ENCODE measurements at regions not wholly inside any gene's neighbourhood (a gene's known extent, or its start where the extent isn't known, plus 50 kb on each side); places are given as distances from the start of the nearest gene placed in this dataset.

DNA sequence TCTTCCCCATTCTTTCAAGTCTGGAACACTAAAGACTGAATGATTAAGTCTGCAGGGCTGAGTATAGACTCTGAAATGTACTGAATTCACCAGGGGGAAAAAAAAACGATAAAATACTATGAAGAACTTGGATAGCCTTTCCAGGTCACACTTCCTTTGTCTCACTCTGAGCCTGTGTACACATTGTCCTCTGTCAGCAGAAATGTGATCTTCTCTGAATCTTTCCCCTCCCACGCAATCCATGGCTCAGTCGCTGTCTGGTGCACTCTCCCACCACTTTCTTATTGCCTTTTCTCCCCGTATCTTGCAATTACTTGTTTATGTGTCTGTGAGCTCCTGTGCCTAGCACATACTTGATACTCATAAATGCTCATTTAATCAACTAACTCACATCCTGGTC, 212.6 kb upstream of the RSPO3 start:
- H3K4me3 ChIP-seq, result no peak overlapping the region
- no peaks in the 10 kb centered on the region for H3K27me3 ChIP-seq (ENCODE audit: low read depth)
- intact Hi-C loops (cut with micrococcal nuclease), result no loop called here
- H3K9me3 ChIP-seq (replicated peaks), result no peaks in the 10 kb centered on the region
- no peaks in the 10 kb centered on the region for H3K4me1 ChIP-seq
- H3K27ac ChIP-seq (replicated peaks), result no peak overlapping the region
- no peaks in the 10 kb centered on the region for H3K36me3 ChIP-seq
- TF ChIP-seq, protein P1, sequence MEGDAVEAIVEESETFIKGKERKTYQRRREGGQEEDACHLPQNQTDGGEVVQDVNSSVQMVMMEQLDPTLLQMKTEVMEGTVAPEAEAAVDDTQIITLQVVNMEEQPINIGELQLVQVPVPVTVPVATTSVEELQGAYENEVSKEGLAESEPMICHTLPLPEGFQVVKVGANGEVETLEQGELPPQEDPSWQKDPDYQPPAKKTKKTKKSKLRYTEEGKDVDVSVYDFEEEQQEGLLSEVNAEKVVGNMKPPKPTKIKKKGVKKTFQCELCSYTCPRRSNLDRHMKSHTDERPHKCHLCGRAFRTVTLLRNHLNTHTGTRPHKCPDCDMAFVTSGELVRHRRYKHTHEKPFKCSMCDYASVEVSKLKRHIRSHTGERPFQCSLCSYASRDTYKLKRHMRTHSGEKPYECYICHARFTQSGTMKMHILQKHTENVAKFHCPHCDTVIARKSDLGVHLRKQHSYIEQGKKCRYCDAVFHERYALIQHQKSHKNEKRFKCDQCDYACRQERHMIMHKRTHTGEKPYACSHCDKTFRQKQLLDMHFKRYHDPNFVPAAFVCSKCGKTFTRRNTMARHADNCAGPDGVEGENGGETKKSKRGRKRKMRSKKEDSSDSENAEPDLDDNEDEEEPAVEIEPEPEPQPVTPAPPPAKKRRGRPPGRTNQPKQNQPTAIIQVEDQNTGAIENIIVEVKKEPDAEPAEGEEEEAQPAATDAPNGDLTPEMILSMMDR (IDR thresholded peaks at IDR 0.05; ENCODE audit: borderline replicate concordance), result no peak
- DNase-seq, result no peak

- DNase-seq, result no peak
- TF ChIP-seq, protein P1 (IDR thresholded peaks at IDR 0.05; ENCODE audit: borderline replicate concordance), result no peak
- Histone ChIP-seq H3K4me3 (no peak overlapping the region), H3K27ac (replicated peaks) (no peak overlapping the region), H3K9me3 (replicated peaks) (no peaks in the 10 kb centered on the region), H3K27me3 (ENCODE audit: low read depth) (no peaks in the 10 kb centered on the region), H3K4me1 (no peaks in the 10 kb centered on the region), H3K36me3 (no peaks in the 10 kb centered on the region)
- intact Hi-C loops (cut with micrococcal nuclease), result no loop called here
Observed at GRCh38 chr6:126907312-126907711, 211.2 kb upstream of the RSPO3 start.

- Histone ChIP-seq H3K4me1 (no peaks in the 10 kb centered on the region), H3K9me3 (replicated peaks) (no peaks in the 10 kb centered on the region), H3K4me3 (no peak overlapping the region), H3K27ac (replicated peaks) (no peak overlapping the region), H3K27me3 (ENCODE audit: low read depth) (no peaks in the 10 kb centered on the region), H3K36me3 (no peaks in the 10 kb centered on the region)
- DNase-seq, result no peak
- intact Hi-C loops (cut with micrococcal nuclease), result no loop called here
- TF ChIP-seq, protein P1 (IDR thresholded peaks at IDR 0.05; ENCODE audit: borderline replicate concordance), result no peak
Observed at GRCh38 chr6:126907996-126908395, 210.5 kb upstream of the RSPO3 start.

DNA sequence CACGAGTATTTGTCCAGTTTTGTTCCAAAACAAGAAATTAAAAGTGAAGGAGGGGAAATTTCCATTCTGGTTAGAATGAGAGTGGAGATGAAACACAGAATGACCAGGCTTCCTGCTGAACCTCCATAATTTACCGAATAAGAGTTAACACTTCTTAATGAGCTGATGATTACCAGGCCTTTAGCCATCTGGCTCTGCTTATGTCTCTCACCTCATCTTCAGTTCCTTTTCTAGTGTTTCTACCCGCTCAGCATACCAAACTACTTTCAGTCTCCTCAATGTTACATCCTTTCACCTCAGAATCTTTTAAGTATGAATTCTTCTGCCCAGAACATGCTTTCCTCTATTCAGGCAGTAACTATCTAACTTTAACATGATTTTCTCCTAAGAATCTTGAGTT, 209.0 kb upstream of the RSPO3 start:
- H3K27me3 ChIP-seq (ENCODE audit: low read depth), result no peaks in the 10 kb centered on the region
- H3K9me3 ChIP-seq (replicated peaks), result no peaks in the 10 kb centered on the region
- H3K4me1 ChIP-seq, result no peaks in the 10 kb centered on the region
- H3K4me3 ChIP-seq, result no peak overlapping the region
- DNase-seq, result no peak
- no peaks in the 10 kb centered on the region for H3K36me3 ChIP-seq
- TF ChIP-seq, protein P1 (IDR thresholded peaks at IDR 0.05; ENCODE audit: borderline replicate concordance), result no peak
- intact Hi-C loops (cut with micrococcal nuclease), result no loop called here
- H3K27ac ChIP-seq (replicated peaks), result no peak overlapping the region

- Histone ChIP-seq H3K36me3 (no peaks in the 10 kb centered on the region), H3K27ac (replicated peaks) (no peak overlapping the region), H3K9me3 (replicated peaks) (no peaks in the 10 kb centered on the region), H3K27me3 (ENCODE audit: low read depth) (no peaks in the 10 kb centered on the region), H3K4me3 (no peak overlapping the region), H3K4me1 (no peaks in the 10 kb centered on the region)
- intact Hi-C loops (cut with micrococcal nuclease), result no loop called here
- TF ChIP-seq, protein P1 (IDR thresholded peaks at IDR 0.05; ENCODE audit: borderline replicate concordance), result no peak
- DNase-seq, result no peak
Observed at GRCh38 chr6:126913651-126914050, 204.8 kb upstream of the RSPO3 start.

GRCh38 chr6:126914172-126914571, 204.3 kb upstream of the RSPO3 start:
- no peaks in the 10 kb centered on the region for H3K4me1 ChIP-seq
- H3K4me3 ChIP-seq, result no peak overlapping the region
- intact Hi-C loops (cut with micrococcal nuclease), result no loop called here
- DNase-seq, result no peak
- no peaks in the 10 kb centered on the region for H3K36me3 ChIP-seq
- no peaks in the 10 kb centered on the region for H3K9me3 ChIP-seq (replicated peaks)
- no peak overlapping the region for H3K27ac ChIP-seq (replicated peaks)
- no peaks in the 10 kb centered on the region for H3K27me3 ChIP-seq (ENCODE audit: low read depth)
- TF ChIP-seq, protein P1 (IDR thresholded peaks at IDR 0.05; ENCODE audit: borderline replicate concordance), result no peak

All from left ventricle myocardium inferior (tissue), 1 donor.